ENCODE measurements at regions not wholly inside any gene's neighbourhood (a gene's known extent, or its start where the extent isn't known, plus 50 kb on each side); places are given as distances from the start of the nearest gene placed in this dataset.

GRCh38 chr13:105527127-105527526 lies 1008.3 kb downstream of the EFNB2 start:
- Histone ChIP-seq H3K36me3 (no peaks in the 10 kb centered on the region), H3K4me3 (ENCODE audit: low read depth, low read length) (no peak overlapping the region), H3K27ac (no peak overlapping the region), H3K27me3 (ENCODE audit: insufficient read depth, low read depth, severe bottlenecking) (no peaks in the 10 kb centered on the region), H3K9me3 (ENCODE audit: severe bottlenecking) (no peaks in the 10 kb centered on the region)
- no peak for DNase-seq
- no peak for TF ChIP-seq CTCF (IDR thresholded peaks at IDR 0.05; ENCODE audit: low read depth, low read length)

GRCh38 chr13:105519771-105520170 lies 1015.7 kb downstream of the EFNB2 start:
- Histone ChIP-seq H3K4me3 (ENCODE audit: low read depth, low read length) (no peak overlapping the region), H3K27me3 (ENCODE audit: insufficient read depth, low read depth, severe bottlenecking) (no peaks in the 10 kb centered on the region), H3K9me3 (ENCODE audit: severe bottlenecking) (no peaks in the 10 kb centered on the region), H3K36me3 (no peaks in the 10 kb centered on the region), H3K27ac (no peak overlapping the region)
- no peak for DNase-seq
- TF ChIP-seq CTCF (IDR thresholded peaks at IDR 0.05; ENCODE audit: low read depth, low read length), result no peak

- peaks cover 2% of the 10 kb centered on the region for H3K9me3 ChIP-seq (ENCODE audit: severe bottlenecking)
- no peak overlapping the region for H3K4me3 ChIP-seq (ENCODE audit: low read depth, low read length)
- no peaks in the 10 kb centered on the region for H3K36me3 ChIP-seq
- DNase-seq, result no peak
- TF ChIP-seq CTCF (IDR thresholded peaks at IDR 0.05; ENCODE audit: low read depth, low read length), result no peak
- no peak overlapping the region for H3K27ac ChIP-seq
- no peaks in the 10 kb centered on the region for H3K27me3 ChIP-seq (ENCODE audit: insufficient read depth, low read depth, severe bottlenecking)
Measured at GRCh38 chr13:105518086-105518485, 1017.4 kb downstream of the EFNB2 start.

GRCh38 chr13:105514401-105514800 lies 1021.1 kb downstream of the EFNB2 start:
- no peak overlapping the region for H3K4me3 ChIP-seq (ENCODE audit: low read depth, low read length)
- no peaks in the 10 kb centered on the region for H3K36me3 ChIP-seq
- H3K9me3 ChIP-seq (ENCODE audit: severe bottlenecking), result peaks cover 2% of the 10 kb centered on the region
- H3K27ac ChIP-seq, result no peak overlapping the region
- no peaks in the 10 kb centered on the region for H3K27me3 ChIP-seq (ENCODE audit: insufficient read depth, low read depth, severe bottlenecking)
- TF ChIP-seq CTCF (IDR thresholded peaks at IDR 0.05; ENCODE audit: low read depth, low read length), result no peak
- peak; percentile 65 for DNase-seq

GRCh38 chr13:105513448-105513847 lies 1022.0 kb downstream of the EFNB2 start:
- DNase-seq, result peak; percentile 33
- peaks cover 2% of the 10 kb centered on the region for H3K9me3 ChIP-seq (ENCODE audit: severe bottlenecking)

More at GRCh38 chr13:105513448-105513847, 1022.0 kb downstream of the EFNB2 start:
- Histone ChIP-seq H3K4me3 (ENCODE audit: low read depth, low read length) (no peak overlapping the region), H3K27me3 (ENCODE audit: insufficient read depth, low read depth, severe bottlenecking) (no peaks in the 10 kb centered on the region), H3K36me3 (no peaks in the 10 kb centered on the region), H3K27ac (no peak overlapping the region)
- TF ChIP-seq CTCF (IDR thresholded peaks at IDR 0.05; ENCODE audit: low read depth, low read length), result peak; percentile 34
